ENCODE measurements at regions not wholly inside any gene's neighbourhood (a gene's known extent, or its start where the extent isn't known, plus 50 kb on each side); places are given as distances from the start of the nearest gene placed in this dataset.

DNA sequence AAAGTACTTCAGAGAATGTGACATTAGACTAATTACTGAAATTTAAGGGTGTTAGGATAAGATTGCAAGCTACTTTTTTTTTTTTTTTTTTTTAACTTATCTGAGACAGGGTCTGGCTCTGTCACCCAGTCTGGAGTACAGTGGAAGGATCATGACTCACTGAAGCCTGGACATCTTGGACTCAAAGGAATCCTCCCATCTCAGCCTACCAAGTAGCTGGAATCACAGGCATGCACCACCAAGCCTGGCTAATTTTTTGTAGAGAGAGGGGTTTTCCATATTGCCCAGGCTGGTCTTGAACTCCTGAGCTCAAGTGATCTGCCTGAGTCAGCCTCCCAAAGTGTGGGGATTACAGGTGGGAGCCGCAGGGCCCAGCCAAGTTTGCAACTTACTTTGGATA, 1246.0 kb upstream of the ZEB2 start:
- H3K36me3 ChIP-seq (ENCODE audit: control insufficient read depth in 1 of 2, insufficient read depth in 2 of 2, low read length in 2 of 2), result no peaks in the 10 kb centered on the region
- H2AFZ ChIP-seq (ENCODE audit: low read depth, low read length, poor library complexity, severe bottlenecking), result no peak overlapping the region
- no peaks in the 10 kb centered on the region for H3K9me3 ChIP-seq (ENCODE audit: control insufficient read depth in 1 of 2, insufficient read depth in 1 of 2, low read depth in 1 of 2, low read length in 2 of 2)
- no TSS peak for BruUV-seq (replicated peaks)
- no peak for ATAC-seq
- H3K9ac ChIP-seq (ENCODE audit: low read length), result no peak overlapping the region
- no peak for DNase-seq (ENCODE audit: low read depth, low spot score)
- ChIA-PET POLR2A (no interaction called here), RAD21 (ENCODE audit: low non-redundant PET in 1 of 2, low total read pairs in 2 of 2, uncharacterized antibody in 2 of 2, unreplicated experiment in 2 of 2) (no interaction called here), CTCF (no interaction called here)
- H3K79me2 ChIP-seq (ENCODE audit: insufficient read depth, low read length), result no peaks in the 10 kb centered on the region
- no peak for TF ChIP-seq EGR1 (IDR thresholded peaks at IDR 0.05; ENCODE audit: low read depth)
- TF ChIP-seq ZFX (IDR thresholded peaks at IDR 0.05), result no peak
- TF ChIP-seq, protein P1, sequence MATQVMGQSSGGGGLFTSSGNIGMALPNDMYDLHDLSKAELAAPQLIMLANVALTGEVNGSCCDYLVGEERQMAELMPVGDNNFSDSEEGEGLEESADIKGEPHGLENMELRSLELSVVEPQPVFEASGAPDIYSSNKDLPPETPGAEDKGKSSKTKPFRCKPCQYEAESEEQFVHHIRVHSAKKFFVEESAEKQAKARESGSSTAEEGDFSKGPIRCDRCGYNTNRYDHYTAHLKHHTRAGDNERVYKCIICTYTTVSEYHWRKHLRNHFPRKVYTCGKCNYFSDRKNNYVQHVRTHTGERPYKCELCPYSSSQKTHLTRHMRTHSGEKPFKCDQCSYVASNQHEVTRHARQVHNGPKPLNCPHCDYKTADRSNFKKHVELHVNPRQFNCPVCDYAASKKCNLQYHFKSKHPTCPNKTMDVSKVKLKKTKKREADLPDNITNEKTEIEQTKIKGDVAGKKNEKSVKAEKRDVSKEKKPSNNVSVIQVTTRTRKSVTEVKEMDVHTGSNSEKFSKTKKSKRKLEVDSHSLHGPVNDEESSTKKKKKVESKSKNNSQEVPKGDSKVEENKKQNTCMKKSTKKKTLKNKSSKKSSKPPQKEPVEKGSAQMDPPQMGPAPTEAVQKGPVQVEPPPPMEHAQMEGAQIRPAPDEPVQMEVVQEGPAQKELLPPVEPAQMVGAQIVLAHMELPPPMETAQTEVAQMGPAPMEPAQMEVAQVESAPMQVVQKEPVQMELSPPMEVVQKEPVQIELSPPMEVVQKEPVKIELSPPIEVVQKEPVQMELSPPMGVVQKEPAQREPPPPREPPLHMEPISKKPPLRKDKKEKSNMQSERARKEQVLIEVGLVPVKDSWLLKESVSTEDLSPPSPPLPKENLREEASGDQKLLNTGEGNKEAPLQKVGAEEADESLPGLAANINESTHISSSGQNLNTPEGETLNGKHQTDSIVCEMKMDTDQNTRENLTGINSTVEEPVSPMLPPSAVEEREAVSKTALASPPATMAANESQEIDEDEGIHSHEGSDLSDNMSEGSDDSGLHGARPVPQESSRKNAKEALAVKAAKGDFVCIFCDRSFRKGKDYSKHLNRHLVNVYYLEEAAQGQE (IDR thresholded peaks at IDR 0.05; ENCODE audit: low read depth), result no peak
- TF ChIP-seq EZH2phosphoT487 (IDR thresholded peaks at IDR 0.05; ENCODE audit: borderline replicate concordance), result no peak
- H3K4me1 ChIP-seq (ENCODE audit: control insufficient read depth in 1 of 2, insufficient read depth in 2 of 2, low read length in 2 of 2), result no peaks in the 10 kb centered on the region
- H4K20me1 ChIP-seq (ENCODE audit: insufficient read depth), result no peaks in the 10 kb centered on the region
- intact Hi-C loops (cut with micrococcal nuclease), result no loop called here
- H3K4me3 ChIP-seq (replicated peaks in 1 of 2; ENCODE audit: low read depth in 1 of 2, low read length in 2 of 2), result no peak overlapping the region
- H3K27ac ChIP-seq (ENCODE audit: low read depth, low read length), result no peak overlapping the region
- H3K4me2 ChIP-seq (ENCODE audit: low read length), result no peak overlapping the region
- H3K27me3 ChIP-seq (ENCODE audit: insufficient read depth, low read length), result no peaks in the 10 kb centered on the region
- H3K9me2 ChIP-seq (ENCODE audit: insufficient read depth), result peaks cover 5% of the 10 kb centered on the region; the same call in 1 of the 2 replicates

DNA sequence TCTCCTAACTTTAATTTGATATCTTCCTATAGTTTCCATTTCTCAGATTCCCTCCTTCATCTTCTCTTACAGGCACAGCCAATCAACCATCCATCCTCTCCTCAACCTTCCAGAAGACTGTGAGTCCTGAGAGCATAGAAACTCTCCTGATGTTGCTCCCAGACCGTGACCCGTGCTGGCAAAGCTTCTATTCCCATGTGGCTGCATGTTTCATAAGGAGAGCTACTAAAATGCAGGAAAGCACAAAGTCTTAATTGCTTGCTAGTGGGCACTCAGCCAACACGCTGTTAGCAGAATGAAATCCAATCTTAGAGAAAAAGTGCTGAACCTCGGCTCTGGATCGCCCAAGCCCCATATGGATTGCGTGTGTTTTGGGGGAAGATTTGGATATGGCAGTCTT, 1244.7 kb upstream of the ZEB2 start:
- RAD21 ChIA-PET (ENCODE audit: low non-redundant PET in 1 of 2, low total read pairs in 2 of 2, uncharacterized antibody in 2 of 2, unreplicated experiment in 2 of 2), result no interaction called here
- no peak overlapping the region for H3K27ac ChIP-seq (ENCODE audit: low read depth, low read length)
- DNase-seq (ENCODE audit: low read depth, low spot score) (no peak), ATAC-seq (no peak)
- no peaks in the 10 kb centered on the region for H3K36me3 ChIP-seq (ENCODE audit: control insufficient read depth in 1 of 2, insufficient read depth in 2 of 2, low read length in 2 of 2)
- no peak overlapping the region for H2AFZ ChIP-seq (ENCODE audit: low read depth, low read length, poor library complexity, severe bottlenecking)
- POLR2A ChIA-PET, result no interaction called here
- H3K9me3 ChIP-seq (ENCODE audit: control insufficient read depth in 1 of 2, insufficient read depth in 1 of 2, low read depth in 1 of 2, low read length in 2 of 2), result no peaks in the 10 kb centered on the region
- peaks cover 5% of the 10 kb centered on the region; the same call in 1 of the 2 replicates for H3K9me2 ChIP-seq (ENCODE audit: insufficient read depth)
- no peaks in the 10 kb centered on the region for H3K79me2 ChIP-seq (ENCODE audit: insufficient read depth, low read length)
- H3K4me3 ChIP-seq (replicated peaks in 1 of 2; ENCODE audit: low read depth in 1 of 2, low read length in 2 of 2), result no peak overlapping the region
- no peak overlapping the region for H3K9ac ChIP-seq (ENCODE audit: low read length)
- BruUV-seq (replicated peaks), result no TSS peak
- H4K20me1 ChIP-seq (ENCODE audit: insufficient read depth), result no peaks in the 10 kb centered on the region
- CTCF ChIA-PET, result no interaction called here
- no peaks in the 10 kb centered on the region for H3K4me1 ChIP-seq (ENCODE audit: control insufficient read depth in 1 of 2, insufficient read depth in 2 of 2, low read length in 2 of 2)
- H3K4me2 ChIP-seq (ENCODE audit: low read length), result no peak overlapping the region
- no peaks in the 10 kb centered on the region for H3K27me3 ChIP-seq (ENCODE audit: insufficient read depth, low read length)
- intact Hi-C loops (cut with micrococcal nuclease), result no loop called here
- TF ChIP-seq TCF7L2 (IDR thresholded peaks at IDR 0.05; ENCODE audit: borderline replicate concordance, extremely low read depth, insufficient read depth, insufficient read length) (no peak), EGR1 (IDR thresholded peaks at IDR 0.05; ENCODE audit: low read depth) (no peak), JUND (IDR thresholded peaks at IDR 0.05) (no peak), EZH2phosphoT487 (IDR thresholded peaks at IDR 0.05; ENCODE audit: borderline replicate concordance) (no peak), SIN3A (IDR thresholded peaks at IDR 0.05; ENCODE audit: low read depth) (no peak), ZFX (IDR thresholded peaks at IDR 0.05) (no peak), FOSL1 (IDR thresholded peaks at IDR 0.05; ENCODE audit: low read depth) (no peak), EZH2 (IDR thresholded peaks at IDR 0.05) (no peak)
- TF ChIP-seq, protein P2, sequence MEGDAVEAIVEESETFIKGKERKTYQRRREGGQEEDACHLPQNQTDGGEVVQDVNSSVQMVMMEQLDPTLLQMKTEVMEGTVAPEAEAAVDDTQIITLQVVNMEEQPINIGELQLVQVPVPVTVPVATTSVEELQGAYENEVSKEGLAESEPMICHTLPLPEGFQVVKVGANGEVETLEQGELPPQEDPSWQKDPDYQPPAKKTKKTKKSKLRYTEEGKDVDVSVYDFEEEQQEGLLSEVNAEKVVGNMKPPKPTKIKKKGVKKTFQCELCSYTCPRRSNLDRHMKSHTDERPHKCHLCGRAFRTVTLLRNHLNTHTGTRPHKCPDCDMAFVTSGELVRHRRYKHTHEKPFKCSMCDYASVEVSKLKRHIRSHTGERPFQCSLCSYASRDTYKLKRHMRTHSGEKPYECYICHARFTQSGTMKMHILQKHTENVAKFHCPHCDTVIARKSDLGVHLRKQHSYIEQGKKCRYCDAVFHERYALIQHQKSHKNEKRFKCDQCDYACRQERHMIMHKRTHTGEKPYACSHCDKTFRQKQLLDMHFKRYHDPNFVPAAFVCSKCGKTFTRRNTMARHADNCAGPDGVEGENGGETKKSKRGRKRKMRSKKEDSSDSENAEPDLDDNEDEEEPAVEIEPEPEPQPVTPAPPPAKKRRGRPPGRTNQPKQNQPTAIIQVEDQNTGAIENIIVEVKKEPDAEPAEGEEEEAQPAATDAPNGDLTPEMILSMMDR (IDR thresholded peaks at IDR 0.05 in 2 of 3, conservative IDR thresholded peaks at IDR 0.05 in 1 of 3; ENCODE audit: borderline replicate concordance in 1 of 3, insufficient read depth in 1 of 3, low read depth in 2 of 3, low read length in 2 of 3), result no peak
- TF ChIP-seq, protein P3, sequence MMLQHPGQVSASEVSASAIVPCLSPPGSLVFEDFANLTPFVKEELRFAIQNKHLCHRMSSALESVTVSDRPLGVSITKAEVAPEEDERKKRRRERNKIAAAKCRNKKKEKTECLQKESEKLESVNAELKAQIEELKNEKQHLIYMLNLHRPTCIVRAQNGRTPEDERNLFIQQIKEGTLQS (IDR thresholded peaks at IDR 0.05), result no peak
- TF ChIP-seq, protein P4, sequence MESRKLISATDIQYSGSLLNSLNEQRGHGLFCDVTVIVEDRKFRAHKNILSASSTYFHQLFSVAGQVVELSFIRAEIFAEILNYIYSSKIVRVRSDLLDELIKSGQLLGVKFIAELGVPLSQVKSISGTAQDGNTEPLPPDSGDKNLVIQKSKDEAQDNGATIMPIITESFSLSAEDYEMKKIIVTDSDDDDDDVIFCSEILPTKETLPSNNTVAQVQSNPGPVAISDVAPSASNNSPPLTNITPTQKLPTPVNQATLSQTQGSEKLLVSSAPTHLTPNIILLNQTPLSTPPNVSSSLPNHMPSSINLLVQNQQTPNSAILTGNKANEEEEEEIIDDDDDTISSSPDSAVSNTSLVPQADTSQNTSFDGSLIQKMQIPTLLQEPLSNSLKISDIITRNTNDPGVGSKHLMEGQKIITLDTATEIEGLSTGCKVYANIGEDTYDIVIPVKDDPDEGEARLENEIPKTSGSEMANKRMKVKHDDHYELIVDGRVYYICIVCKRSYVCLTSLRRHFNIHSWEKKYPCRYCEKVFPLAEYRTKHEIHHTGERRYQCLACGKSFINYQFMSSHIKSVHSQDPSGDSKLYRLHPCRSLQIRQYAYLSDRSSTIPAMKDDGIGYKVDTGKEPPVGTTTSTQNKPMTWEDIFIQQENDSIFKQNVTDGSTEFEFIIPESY (IDR thresholded peaks at IDR 0.05; ENCODE audit: extremely low read depth, insufficient replicate concordance, low read length), result no peak
